ELF-1 (cell line): ENCODE measurements at regions not wholly inside any gene's neighbourhood (a gene's known extent, or its start where the extent isn't known, plus 50 kb on each side); places are given as distances from the start of the nearest gene placed in this dataset.
"Not testable (repeated sequence)": the region's sequence is repeated elsewhere in the genome, so short reads cannot be mapped to it uniquely, and the experiment has no call there.

Experiments
- DNase-seq: peaks from one replicate; pipeline ENCODE4 v3.0.0-alpha.2; 2016; ENCODE audit warnings: low read depth, low spot score

GRCh38 chr16:26386096-26386495 is 680.6 kb upstream of the C16orf82 start:
- DNase-seq, result peak; percentile 2

- DNase-seq, result no peak
Measured at GRCh38 chr16:26391833-26392232, 674.9 kb upstream of the C16orf82 start.

GRCh38 chr16:26394409-26394808 is 672.3 kb upstream of the C16orf82 start:
- DNase-seq, result no peak

- no peak for DNase-seq
Measured at GRCh38 chr16:26395700-26396099, 671.0 kb upstream of the C16orf82 start.

DNA sequence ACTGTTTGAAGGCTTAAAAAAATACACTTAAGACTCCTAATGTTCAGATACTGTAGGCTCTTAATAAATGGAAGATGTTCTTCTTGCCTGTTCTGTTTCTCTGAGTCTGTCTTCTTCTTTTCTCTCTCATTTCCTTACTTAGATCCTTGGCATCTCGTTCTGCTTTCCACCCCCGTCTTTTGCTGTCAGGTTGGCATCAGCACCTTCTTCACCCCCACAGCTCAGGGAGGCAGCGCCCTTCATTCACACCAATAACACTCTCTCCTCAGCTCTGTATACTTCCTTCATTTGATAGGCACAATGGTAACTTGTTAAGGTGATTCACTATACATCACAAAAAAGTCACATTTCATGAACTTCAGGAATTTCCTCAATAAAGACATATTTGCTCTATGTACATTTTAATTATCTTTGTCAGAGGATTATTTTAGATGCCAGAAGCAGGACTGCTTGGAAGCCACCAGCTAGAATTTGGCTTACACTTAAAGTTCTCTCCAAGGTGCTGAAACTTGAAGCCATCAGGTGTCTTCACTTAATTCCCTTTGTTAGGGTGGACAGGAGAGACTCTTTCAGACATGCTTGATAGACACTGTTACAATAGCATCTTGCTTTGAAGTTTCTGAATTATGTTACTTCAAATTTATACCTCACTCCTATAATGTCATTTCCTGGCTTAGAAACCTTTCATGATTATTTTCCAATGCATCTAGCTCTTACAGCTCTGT is 670.1 kb upstream of the C16orf82 start:
- DNase-seq, result no peak

GRCh38 chr16:26413780-26414179 is 652.9 kb upstream of the C16orf82 start:
- DNase-seq, result no peak

DNA sequence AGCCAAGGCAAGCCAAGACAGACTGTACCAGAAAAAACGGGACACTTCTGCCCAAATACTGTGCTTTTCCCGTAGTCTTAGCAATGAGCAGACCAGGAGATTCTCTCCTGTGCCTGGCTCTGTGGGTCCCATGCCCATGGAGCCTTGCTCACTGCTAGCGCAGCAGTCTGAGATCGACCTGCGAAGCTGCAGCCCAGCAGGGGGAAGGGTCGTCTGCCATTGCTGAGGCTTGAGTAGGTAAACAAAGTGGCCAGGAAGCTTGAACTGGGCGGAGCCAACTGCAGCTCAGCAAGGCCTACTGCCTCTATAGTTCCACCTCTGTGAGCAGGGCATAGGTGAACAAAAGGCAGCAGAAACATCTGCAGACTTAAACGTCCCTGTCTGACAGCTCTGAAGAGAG is 647.3 kb upstream of the C16orf82 start:
- DNase-seq, result peak; percentile 47

DNA sequence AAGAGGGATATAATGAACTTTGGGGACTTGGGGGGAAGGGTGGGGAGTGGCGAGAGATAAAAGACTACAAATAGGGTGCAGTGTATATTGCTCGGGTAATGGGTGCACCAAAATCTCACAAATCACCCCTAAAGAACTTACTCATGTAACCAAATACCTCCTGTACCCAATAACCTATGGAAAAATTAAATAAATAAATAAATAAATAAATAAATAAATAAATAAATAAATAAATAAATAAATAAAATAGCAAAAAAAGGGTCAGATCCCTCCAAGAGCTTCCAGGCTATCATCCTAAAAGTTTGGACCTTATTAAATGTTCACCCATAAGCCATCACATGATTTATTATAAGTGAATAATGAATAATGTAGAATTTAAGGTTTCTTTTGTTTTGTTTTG is 636.1 kb upstream of the C16orf82 start:
- no peak for DNase-seq

DNA sequence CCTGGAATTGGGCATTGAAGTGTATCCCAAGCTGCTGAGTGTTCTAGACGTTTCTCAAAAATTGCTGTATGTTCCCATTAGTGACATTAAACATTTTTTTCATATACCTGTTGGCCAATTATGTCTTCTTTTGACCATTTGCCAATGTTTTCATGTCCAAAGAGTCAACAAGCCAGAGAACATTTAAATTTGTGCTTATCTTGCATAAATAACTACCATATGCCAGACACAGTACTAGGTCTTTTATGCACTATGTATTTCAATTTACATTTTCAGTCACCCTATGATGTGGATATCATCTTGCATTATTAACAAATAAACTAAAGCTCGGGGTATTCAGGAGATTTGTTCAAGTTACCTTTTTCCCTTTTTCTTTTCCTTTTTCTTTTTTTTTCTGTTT is 632.9 kb upstream of the C16orf82 start:
- DNase-seq, result no peak

DNA sequence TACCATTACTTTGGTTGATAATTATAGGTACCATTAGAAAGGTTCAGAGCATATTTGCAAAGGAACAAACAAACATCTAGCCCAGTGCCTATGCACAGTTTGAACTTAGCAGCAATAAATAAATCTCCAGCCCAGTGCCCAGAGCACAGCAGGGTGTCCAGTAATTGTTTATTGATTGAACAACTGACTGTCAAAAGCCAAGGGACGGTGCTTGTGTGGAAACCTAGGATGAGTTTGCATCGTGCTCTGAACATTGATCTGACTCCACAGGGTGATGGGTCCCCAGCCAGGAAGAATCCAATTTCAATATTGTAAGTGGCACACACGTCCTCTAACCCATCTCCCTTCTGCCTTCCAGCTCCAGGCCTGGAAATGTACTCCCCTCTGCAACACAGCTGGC is 625.5 kb upstream of the C16orf82 start:
- DNase-seq, result no peak

- peak; percentile 27 for DNase-seq
Measured at GRCh38 chr16:26442321-26442720, 624.4 kb upstream of the C16orf82 start.

DNA sequence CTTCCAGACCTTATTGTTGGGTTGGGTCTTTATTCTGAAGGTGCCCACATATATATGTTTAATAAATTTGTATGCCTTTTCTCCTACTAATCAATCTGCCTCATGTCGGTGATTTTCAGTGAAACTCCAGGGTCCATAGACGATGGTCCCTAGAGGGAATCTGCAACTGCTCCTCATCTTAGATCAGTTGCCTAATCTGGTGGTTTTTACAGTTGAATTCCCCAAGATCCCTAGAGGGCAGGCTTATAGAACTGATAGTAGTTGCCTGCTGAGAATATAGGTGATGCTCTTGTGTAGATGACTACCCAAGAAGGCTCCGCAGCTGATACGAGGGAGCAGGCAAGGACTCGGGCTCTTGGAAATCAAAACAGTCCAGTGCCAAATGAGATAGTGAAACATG is 619.2 kb upstream of the C16orf82 start:
- DNase-seq, result no peak

DNA sequence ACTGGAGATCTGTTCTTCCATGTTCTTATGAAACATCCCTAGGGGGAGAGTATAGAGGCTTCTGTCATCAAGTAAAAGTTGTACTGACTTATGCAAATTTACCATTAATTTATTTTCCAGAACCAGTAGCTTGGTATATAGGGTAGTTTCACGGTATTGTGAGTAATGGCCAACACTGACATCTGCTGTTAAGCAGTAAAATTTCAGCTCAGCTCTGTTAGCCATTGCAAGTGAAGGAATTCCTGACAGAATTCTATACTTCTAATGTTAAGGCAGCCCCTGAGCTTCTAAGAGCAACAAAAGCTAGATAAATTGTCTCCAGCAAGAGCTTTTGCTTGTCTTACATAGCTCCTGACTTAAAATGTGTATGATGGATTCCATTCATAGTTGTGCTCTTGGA is 613.5 kb upstream of the C16orf82 start:
- no peak for DNase-seq

DNA sequence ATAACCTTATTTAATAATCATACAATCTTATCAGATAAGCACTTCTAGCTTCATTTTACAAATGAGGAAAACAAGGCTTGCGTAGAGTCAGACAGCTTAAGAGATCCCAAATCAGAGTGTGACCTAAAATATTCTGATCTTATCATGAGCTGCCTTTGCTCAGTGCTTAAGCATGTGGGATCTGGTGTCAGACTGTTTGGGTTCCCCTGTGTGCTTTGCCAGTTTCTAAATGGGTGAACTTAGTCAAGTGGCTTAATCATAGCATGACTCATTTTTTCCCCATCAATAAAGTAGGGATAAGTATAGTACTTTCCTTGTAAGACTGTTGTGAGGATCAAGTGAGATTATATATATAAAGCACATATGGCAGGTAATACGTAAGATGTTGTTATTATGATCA is 612.6 kb upstream of the C16orf82 start:
- DNase-seq, result no peak

- DNase-seq, result no peak
Measured at GRCh38 chr16:26456074-26456473, 610.7 kb upstream of the C16orf82 start.

- no peak for DNase-seq
Measured at GRCh38 chr16:26457095-26457494, 609.6 kb upstream of the C16orf82 start.

GRCh38 chr16:26457882-26458281 is 608.8 kb upstream of the C16orf82 start:
- no peak for DNase-seq

DNA sequence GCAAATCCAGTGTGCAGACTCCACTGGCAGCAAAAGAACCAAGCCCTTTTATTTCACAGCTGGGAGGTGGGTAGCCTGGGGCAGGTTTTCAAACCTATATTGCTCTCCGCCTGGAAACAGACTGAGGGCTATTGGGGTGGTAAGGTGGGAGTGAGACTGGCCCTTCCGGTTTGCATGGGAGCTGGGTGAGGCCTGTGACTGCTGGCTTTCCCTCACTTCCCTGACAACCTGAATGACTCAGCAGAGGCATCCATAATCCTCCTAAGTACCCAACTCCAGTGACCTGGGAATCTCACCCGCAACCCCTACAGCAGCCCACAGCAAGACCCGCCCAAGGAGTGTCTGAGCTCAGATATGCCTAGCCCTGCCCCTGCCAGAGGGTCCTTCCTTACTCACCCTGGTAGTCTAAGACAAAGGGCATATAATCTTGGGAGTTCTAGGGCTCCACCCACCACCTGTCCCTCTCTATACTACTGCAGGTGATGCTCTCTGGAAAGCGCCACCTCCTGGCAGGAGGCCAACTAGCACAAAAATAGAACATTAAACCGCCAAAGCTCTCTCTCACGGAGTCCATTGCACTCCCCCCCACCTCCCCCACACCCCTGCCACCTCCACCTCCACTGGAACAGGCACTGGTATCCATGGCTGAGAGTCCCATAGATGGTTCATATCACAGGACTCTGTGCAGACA is 602.0 kb upstream of the C16orf82 start:
- DNase-seq, result peak; percentile 78

DNA sequence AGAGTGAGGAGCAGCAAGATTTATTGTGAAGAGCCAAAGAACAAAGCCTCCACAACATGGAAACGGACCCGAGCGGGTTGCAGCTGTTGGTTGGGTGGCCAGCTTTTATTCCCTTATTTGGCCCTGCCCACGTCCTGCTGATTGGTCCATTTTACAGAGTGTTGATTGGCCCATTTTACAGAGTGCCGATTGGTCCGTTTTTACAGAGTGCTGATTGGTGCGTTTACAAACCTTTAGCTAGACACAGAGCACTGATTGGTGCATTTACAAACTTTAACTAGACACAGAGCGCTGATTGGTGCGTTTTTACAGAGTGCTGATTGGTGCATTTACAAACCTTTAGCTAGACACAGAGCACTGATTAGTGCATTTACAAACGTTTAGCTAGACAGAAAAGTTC is 592.3 kb upstream of the C16orf82 start:
- DNase-seq, result not testable (repeated sequence)

GRCh38 chr16:26475596-26475995 is 591.1 kb upstream of the C16orf82 start:
- DNase-seq, result no peak

DNA sequence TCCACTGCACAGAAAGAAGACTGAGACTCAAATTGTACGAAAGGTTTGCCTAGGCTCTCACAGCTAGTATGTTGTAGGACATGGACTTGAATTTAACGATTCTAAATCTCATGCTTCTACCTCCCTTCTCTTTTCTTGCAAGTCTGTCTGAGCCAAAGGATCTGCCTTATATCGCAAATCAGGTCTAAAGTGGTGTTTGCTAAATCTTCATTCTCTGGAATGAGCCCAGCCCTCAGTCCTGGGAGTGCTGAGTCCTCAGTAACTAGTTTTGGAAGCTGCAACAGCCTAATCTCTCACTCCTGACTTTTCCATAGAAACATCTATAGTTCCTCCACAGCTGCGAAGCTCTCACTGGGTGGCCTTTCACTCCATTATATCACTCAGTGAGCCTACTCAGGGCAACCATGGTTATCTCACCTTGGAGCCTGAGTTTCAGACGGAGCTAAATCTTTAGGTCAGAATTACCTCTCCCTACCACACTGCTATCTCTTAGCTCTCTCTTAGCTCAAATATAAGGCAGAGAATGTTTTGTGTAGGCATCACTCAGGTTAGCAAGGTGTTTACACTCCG is 575.5 kb upstream of the C16orf82 start:
- DNase-seq, result no peak

DNA sequence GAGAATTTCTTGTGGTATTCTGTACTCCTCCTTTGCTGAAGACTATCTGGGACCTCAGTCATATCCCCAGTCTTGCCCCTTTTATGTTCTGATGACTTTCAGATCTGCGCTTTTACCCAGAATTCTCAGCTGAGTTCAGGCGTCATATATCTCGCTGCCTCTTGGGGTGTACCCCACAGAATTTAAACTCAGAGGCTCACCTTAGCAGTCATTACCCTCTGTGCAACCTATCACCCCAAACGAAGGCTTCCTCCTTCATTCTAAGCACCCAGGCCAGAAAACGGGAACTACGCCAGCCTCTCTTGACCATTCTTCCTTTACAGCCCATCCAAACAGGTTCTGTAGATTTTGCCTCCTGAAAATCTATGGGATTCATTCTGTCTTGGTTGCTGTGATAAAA is 574.8 kb upstream of the C16orf82 start:
- DNase-seq, result no peak

GRCh38 chr16:26493751-26494150 is 573.0 kb upstream of the C16orf82 start:
- DNase-seq, result no peak
